HG03280 (cell line): ENCODE measurements at regions not wholly inside any gene's neighbourhood (a gene's known extent, or its start where the extent isn't known, plus 50 kb on each side); places are given as distances from the start of the nearest gene placed in this dataset.
"Not testable (repeated sequence)": the region's sequence is repeated elsewhere in the genome, so short reads cannot be mapped to it uniquely, and the experiment has no call there.

Experiments
- ATAC-seq: cut with Tn5 transposase; IDR thresholded peaks from one replicate; pipeline ENCODE4 v1.9.1; 2021; ENCODE audit warnings: mild to moderate bottlenecking, moderate library complexity; ENCODE audit not compliant: unreplicated experiment

DNA sequence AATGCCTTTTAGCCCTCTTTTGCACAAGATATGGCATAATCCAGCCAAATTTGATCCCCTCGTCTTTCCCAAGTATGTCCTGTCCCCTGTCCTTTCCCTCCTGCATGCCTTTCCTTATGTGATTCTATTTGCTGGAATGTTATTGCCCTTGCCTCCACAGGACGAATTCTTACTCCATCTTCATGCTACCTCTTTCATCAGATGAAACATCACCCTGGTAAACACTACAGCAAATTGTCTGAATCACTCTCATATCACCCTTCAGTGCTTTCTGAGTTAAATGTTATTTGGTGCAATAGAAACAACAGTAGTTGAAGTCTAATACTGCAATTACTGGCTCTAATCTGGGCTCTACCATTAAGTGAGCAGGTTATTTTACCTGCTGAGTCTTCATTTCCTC lies 52.2 kb upstream of the FAT1 start:
- ATAC-seq = no peak

DNA sequence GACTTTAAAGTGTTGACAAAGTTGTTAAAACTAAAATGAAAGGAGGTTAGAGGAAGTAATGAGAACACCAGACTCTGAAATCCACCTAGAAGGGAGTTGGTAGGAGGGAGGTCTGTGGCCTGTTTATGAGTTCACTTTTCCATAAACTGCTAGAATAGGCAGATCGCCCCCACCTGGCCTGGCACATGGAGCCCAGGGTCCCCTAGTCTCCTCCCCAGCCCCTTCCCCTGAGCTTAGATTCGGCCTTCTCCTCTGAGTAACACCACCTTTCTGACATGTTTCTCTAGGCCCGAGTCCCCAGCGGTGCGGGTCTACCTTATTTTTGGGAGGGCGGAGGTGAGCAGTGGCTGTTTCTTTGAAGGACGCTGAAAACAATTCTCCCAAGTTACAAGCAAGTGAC lies 54.5 kb upstream of the FAT1 start:
- ATAC-seq = no peak

DNA sequence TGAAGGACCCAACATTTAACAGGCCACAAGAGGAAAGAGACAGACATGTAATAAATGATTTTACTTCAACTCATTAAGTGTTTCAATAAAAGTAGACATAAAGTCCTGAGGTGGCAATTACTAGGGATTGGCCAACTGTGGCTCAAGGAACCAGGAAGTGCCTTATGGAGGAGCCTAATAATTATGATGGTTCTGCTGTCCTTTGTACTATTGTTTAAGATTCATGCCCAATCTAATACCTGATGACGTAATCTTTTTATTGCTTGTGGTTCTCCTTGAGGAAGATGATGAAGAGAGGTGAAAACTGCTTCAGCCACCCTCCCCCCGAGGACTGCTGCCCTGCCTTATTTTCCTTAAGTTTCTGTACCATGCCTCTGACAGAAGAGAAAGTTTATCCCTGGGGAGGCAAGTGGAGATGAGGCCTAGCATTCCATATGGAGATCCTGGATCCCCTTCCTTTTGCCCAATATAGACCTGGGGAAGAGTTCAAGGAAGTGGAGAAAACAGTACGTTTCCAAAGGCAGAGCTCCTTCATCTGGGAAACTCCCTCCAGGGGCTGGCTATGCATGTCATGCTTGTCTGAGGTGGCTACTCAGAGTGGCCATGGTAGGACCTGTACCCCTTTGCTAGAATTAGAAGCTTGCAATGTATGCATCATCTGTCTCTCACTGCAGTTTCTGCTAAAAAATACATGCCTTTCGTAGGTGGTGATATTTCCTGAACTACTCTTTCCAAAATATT lies 56.8 kb upstream of the FAT1 start:
- no peak for ATAC-seq

DNA sequence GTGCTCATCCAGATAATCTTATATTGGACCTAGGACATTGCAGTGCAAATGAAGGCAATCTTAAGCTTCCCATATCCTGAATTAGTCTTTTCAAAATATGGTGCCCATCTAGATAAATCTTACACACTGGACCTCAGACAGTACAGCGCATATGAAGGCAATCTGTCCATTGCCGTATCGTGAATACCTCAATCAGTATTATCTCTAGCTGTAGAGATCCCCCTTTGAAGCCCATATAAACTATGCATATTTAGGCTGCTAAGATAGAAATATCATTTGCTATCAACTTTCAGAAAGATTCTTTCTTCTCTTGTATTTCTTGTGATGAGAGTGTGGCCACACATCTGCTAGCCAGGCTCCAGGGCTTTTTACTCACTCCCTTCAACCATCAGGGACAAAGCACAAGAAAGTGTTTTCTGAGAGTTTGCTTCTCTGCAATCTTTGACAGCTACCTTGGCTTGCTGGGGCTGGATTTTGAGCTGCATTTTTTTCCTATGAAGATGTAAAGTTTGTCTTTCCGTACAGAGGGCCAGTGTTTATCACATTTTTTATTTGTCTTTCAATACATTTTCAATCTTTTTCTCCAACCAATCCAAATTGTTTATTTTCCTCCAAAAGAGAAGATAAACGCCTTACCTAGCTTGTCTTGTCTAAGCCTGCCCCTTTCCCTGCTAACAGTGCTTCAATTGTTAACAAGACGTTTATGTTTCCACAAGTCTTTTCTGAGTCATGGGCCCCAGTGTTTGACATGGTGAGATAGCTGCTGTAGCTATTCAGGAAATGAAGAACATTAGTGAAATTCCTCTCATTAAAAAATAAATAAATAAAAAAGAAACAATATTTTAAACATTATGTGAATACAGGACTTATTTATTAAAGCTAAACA lies 57.6 kb upstream of the FAT1 start:
- ATAC-seq = no peak

DNA sequence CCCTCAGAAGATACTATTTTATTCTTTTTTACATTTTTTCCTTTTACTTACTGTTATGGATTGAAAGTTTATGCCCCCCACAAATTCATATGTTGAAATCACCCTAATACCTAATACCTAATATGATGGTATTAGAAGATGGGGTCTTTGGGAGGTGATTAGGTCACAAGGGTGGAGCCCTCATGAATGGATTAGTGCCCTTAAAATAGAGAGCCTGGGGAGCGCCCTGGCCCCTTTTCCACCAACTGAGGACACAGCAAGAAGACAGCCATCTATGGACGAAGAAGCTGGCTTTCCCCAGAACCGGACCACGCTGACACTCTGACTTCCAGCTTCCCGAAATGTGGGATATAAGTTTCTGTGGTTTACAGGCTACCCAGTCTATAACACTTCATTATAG lies 58.6 kb upstream of the FAT1 start:
- ATAC-seq = no peak

DNA sequence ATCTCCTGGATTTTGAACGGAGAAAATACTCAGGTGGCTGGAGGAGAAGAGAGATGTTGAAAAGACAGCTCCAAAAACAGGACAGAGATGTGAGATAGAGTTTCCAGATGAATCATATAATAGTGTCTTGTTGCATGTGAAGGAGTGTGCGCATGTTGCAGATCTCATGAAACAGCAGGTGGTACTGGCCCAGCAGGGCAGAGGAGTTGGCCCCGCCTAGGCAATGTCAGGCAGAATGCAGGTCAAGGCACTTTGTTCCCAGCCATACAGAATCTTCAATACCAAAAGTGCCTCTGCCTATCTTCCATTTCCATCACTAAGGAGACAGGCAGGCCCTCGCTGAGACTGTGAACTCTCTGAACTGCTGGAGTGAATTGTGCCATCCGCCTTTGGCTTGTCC lies 63.9 kb upstream of the FAT1 start:
- no peak for ATAC-seq

DNA sequence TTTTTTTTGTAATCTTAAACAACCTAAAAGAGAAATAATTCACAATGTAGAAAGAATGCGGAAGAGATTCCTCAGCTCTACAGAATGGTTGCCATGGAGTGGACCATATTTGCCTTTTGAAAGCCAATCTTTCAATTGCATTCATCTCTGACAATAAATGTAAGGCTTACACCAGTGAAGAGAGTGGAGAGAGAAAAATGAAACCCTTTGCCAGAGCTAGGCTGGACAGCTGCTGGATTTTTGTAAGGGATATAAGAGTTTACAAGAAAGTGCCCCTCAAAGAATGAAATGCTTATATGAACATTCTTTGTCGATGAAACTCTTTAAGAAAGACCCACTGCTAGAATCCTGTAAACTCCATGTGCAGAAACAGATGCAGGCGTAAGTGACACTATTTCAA lies 66.0 kb upstream of the FAT1 start:
- ATAC-seq = no peak

DNA sequence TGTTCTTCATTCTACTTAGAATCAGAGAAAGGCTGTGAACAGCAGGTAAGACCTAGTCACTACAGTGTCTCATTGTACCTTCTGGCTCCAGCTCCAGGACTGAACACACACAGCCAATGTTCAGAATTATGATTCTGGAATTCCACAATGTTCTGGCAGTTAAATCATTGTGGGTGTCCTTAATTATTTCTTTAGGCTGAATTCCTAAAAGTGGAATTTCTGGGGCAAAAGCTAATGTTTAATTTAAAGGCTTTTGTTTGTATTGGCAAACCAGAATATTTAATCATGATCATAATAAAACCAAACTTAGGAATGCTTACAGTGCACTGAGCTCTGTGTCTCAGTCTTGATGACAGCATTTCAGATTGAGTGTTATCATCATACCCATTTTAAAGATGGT lies 67.0 kb upstream of the FAT1 start:
- no peak for ATAC-seq

DNA sequence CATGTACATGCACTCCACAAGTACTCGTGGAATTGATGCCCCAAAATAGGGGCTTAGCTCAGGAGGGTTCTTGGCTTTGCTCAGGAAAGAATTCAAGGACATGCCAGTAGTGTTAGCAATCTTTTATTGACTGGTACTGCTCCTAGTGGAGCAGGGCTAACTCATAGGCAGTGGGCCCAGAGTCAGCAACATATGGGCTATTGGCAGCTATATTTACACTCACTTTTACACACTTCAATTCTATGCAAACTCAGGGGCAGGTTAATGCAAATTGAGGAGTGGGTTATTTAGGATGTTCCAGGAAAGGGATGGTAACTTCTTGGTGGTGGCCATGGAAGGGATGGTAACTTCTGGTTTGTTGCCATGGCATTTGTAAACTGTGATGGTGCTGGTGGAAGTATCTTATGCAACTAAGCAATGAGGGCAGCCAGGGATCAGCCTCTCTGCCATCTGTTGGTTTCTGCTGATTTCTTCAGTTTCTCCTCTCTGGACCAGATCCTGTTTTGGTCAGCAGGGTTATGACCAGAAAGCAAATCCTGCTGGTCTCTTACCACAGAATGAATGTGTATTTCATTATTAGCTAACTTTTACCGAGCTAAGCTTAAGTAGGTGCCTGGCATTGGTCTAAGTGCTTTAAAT lies 69.2 kb upstream of the FAT1 start:
- no peak for ATAC-seq

DNA sequence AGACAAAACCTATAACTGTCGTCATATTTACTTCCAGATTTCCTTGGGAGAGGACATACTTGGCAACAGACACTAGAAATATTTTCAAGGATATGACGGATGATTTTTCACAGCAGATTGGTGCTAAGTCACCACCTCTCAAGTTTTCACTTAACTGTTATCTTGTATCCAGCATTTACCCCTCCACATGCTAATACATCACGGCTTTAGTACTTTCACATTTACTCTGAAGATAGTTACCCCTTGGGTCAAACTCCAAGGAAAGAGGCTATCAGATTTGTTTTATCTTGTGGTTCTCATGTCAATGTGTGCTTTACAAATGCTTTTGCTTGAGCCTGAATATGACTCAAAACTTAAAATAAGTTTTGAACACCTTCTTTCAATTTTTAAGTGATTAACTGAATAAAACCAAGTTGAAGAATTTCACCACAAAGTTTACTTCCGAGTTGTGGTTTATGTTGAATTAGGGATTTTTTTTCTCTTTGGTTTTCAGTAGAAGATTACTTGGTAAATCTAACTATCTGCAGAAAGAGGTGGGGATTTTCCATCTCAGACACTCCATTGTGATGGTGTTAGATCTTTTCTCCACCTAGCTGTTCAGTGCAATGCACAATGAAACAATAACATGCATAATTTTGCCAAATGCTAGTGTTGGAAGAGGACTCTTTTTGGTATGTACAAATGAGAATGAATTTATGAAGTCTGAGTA lies 75.4 kb upstream of the FAT1 start:
- no peak for ATAC-seq

DNA sequence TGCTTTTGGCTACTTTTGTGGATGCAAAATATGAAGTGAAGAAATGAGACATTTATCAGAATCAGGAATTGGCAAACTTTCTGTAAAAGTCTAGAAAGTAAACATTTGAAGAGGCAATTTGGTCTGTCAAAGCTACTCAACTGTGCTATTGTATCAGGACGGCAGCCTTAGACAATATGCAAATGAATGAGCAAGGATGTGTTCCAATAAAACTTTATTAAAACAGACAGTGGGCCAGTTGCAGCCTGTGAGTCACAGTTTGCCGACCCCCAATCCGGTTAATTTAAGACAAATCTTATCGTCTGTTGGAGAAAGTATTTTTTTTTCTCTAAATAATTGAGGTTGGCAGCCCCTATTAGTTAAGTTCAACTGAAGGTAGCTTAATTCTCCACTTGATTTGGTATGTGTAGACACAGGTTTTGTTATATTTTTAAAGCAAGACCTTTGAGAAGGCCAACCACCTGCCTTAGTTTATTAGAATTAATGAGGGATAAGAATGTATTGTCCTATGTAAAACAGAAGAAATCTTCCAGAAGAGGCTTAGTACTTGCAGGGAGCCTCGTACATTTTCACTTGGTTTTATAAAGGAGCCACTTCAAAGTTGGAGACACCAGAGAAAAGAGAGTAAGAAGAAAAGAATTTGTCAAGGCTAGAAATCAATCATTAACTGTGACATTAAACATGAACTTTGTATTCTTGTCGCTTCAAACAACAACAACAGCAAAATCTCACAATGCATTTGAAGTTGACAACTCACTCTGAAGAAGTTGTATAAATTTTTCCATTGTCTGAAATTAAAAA lies 81.6 kb upstream of the FAT1 start:
- ATAC-seq = no peak

DNA sequence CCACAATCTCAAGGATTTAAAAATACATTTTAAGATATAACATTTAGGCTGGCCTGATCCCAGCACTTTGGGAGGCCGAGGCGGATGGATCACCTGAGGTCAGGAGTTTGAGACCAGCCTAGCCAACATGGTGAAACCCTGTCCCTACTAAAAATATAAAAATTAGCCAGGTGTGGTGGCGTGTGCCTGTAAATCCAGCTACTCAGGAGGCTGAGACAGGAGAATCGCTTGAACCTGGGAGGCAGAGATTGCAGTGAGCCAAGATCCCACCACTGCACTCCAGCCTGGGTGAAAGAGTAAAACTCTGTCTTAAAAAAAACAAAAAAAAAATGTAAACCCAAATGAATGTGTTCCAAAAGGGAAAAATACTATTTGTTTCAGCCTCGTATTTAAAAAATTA lies 82.3 kb upstream of the FAT1 start:
- not testable (repeated sequence) for ATAC-seq

DNA sequence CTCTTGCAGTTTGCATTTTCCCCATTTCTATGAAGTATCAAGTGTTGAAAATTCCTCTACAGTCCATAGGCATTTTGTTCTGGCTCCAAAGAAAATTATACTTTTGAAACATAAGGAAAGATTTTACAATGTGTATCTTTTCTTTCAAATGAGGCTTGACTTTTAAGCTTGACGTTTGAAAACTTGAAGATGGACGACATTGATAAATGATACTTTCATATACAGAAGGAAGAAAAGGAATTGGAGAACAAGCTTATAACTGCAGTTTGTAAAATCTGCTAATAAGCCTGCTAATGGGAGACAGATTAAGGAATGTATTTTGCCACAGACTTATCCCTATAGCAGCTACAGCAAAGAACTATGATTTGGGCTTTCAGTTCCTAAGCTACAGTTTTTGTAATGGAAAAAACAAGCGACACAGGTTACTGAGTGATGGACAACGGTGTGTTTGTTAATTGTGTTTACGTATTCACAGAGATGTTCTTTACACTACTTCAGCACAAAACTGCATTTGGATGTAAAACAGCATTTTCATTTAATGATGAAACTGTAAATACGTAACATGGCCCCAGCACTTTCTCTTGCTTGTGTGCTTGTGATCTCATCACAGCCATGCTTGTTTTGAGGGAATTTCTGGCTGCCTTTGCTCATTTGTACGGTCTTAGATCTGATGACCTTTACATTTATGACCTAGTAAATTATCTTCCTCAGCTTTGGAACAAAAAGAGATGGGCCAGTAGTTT lies 83.2 kb upstream of the FAT1 start:
- ATAC-seq = no peak

DNA sequence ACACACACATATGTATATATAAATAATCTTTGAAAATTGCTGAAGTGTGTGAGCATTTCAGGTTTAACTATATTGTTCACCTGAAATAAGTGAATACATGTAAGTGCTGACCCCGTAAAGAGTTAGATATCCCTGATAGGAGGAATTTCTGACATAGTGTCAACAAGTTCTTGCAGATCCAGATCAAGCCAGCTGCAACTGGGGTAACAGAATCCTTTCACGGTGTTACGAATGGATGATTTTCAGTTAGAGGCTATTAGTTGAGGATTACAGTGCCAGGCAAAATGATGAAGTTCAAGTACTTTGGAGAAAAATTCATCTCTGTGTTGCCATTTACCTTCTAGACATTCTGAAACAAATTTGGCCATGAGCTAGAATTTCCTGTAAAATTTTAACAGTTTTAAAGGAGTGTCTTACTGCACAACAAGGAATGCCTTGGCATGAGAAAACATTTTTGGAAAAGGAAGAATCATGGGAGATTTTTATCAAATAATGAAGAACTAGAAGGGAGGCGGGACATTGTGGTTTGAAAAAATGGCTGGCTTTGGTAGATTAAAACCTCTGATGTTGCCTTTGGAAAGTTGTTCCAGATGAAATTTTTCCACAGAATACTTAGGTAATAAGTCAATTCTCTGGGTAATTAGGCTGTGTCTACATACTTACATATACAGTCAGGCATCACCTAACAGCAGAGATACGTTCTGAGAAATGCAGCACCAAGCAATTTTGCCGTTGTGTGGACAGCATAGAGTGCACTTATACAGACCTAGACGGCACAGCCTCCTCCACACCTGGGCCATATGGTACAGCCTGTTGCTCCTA lies 84.4 kb upstream of the FAT1 start:
- ATAC-seq = no peak

DNA sequence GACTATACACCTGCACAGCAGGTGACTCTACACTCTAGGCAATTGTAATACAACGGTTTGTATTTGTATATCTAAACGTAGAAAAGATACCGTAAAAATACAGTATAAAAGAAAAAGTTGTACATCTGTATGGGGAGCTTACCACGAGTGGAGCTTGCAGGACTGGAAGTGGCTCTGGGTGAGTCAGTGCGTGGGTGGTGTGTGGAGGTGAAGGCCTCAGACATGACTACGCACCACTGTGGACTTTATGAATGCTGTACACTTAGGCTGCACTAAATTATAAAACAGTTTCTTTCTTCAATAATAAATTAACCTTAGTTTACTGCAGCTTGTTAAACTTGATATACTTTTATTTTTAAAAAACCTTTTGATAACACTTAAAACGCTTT lies 85.0 kb upstream of the FAT1 start:
- no peak for ATAC-seq

DNA sequence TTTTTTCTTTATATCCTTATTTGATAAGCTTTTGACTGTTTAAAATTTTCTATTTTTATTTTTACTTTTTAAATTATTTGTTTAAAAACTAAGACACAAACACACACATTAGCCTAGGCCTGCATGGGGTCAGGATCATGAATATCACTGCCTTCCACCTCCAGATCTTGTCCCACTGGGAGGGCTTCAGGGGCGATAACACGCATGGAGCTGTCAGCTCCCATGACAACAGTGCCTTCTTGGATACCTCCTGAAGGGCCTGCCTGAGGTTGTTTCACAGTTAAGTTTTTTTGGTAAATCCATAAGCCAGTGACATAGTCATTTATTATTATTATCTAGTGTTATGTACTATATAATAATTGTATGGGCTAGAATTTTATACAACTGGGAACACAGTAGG lies 85.4 kb upstream of the FAT1 start:
- ATAC-seq = no peak

DNA sequence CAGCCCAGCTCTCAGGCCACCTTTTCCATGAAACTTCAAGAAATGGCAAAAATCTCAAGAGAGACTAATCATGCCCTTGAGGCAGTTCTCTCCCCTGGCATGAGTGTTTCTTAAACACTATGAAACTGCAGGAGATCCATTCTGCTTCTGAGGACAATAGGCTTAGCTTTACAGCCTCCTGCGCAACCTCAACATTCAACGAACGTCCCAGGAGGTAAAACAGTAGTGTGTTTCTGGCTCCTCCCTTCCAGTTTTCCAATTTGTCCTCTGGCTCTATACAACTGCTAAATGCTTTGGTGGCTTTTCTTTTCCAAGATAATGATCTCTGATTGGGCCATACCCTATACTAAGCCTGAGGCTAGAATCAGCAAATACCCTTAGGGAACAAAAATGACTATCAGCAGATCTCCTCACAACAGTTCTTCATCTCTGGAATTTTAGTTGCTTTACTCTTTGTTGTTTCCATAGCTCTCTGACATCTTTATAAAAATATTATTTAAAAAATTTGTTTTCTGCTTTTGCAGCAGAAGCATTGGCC lies 87.0 kb upstream of the FAT1 start:
- ATAC-seq = no peak

DNA sequence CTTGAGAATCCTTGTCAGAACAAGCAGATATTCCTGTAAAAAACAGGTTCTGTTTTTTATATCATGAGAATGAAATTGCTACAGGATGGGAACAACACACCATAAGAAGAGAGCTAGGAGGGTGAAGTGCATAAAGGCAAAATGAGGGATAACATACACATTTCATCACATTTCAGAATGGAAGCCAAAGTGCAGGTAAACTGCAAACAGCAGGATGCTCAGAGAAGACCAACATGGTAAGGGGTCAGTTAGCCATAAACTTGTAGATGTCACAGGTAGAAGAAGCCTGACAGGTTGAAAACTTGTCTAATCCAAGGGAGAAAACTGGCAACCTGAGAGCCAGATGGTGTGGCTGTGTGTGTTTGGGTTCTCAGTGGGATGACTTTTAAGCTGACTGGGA lies 88.9 kb upstream of the FAT1 start:
- ATAC-seq = no peak
